ENCODE measurements at regions not wholly inside any gene's neighbourhood (a gene's known extent, or its start where the extent isn't known, plus 50 kb on each side); places are given as distances from the start of the nearest gene placed in this dataset.

DNA sequence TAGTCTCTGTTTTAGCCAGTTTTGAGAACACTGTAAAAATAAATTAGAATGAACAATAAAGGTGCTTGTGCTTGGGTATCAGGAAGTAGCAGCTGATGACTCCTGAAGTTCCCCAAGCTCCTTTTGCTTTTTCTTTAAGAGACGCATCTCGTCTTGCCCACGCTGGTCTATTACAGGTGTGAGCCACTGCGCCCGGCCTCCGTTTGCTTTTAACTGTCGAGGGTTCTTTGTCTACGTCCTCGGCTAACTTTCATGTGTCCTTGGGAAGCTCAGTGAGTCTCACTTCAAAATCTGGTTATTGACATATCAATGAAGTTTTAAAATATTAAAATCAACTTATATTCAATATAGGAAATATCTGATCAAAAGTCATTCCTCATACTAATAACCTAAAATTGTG, 246.5 kb downstream of the FBXO15 start:
- Histone ChIP-seq H3K9me3 (no peaks in the 10 kb centered on the region), H3K4me3 (no peak overlapping the region), H3K4me1 (ENCODE audit: low read depth) (no peaks in the 10 kb centered on the region), H3K36me3 (ENCODE audit: low read depth) (no peaks in the 10 kb centered on the region)
- intact Hi-C loops (cut with DNase I, micrococcal nuclease), result no loop called here
- TF ChIP-seq, protein P1, sequence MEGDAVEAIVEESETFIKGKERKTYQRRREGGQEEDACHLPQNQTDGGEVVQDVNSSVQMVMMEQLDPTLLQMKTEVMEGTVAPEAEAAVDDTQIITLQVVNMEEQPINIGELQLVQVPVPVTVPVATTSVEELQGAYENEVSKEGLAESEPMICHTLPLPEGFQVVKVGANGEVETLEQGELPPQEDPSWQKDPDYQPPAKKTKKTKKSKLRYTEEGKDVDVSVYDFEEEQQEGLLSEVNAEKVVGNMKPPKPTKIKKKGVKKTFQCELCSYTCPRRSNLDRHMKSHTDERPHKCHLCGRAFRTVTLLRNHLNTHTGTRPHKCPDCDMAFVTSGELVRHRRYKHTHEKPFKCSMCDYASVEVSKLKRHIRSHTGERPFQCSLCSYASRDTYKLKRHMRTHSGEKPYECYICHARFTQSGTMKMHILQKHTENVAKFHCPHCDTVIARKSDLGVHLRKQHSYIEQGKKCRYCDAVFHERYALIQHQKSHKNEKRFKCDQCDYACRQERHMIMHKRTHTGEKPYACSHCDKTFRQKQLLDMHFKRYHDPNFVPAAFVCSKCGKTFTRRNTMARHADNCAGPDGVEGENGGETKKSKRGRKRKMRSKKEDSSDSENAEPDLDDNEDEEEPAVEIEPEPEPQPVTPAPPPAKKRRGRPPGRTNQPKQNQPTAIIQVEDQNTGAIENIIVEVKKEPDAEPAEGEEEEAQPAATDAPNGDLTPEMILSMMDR (IDR thresholded peaks at IDR 0.05), result no peak
- ATAC-seq (no peak), DNase-seq (no peak)

DNA sequence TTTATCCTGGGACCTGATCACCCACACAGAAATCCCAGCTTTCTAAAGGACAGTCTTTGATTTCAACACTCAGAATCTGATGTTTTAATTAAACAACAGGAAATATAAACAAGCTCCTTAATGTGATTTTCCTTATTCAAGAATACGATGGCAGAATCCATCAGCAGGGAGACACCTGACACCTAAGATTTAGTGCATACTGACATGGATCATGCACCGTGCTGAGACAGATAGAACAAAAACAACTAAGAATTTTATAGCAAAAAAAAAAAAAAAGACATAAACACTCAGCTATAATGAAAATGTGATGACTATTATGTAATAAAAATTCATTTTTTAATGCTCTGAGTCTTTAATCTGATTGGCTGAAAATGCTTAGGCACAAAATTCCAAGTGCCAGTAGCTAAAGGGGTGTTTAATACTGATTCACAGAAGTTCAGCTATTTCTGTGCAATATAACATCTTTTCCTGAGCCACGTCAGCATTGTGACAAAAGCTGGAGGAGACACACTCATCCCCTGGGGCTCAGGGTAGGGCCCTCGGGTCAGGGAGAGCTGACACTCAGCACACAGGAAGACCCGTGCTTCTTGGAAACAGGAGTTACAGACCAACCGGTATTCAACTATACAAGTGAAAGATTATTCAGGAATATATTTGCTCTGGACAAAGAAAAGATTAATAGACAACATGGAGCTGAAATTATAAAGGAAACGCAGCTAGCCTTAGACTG, 247.4 kb downstream of the FBXO15 start:
- Histone ChIP-seq H3K36me3 (ENCODE audit: low read depth) (no peaks in the 10 kb centered on the region), H3K4me3 (no peak overlapping the region), H3K9me3 (no peaks in the 10 kb centered on the region), H3K4me1 (ENCODE audit: low read depth) (no peaks in the 10 kb centered on the region)
- ATAC-seq (no peak), DNase-seq (no peak)
- TF ChIP-seq, protein P1 (IDR thresholded peaks at IDR 0.05), result no peak
- intact Hi-C loops (cut with DNase I, micrococcal nuclease), result no loop called here

DNA sequence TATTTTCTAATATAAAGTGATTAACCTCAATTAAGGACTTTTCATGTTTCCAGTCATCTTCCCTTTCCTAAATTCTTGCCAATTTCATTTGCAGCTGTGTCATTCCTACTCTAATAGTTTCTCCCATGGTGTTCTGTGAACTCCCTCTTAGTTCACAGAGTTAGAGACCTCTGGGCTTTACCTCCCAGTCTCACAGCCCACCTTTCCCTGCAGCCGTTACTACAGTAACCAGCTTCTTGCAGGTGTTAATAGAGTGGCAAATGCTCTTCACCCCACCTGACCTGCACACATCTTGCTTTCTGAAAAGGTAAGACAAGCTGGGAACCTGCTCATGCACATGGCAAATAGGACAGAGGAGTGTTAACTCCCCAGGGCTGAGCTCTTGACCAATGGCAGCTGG, 250.1 kb downstream of the FBXO15 start:
- no peaks in the 10 kb centered on the region for H3K4me1 ChIP-seq (ENCODE audit: low read depth)
- no peak for DNase-seq
- ATAC-seq, result no peak
- TF ChIP-seq, protein P1 (IDR thresholded peaks at IDR 0.05), result no peak
- no peaks in the 10 kb centered on the region for H3K9me3 ChIP-seq
- H3K4me3 ChIP-seq, result no peak overlapping the region
- intact Hi-C loops (cut with DNase I, micrococcal nuclease), result no loop called here
- H3K36me3 ChIP-seq (ENCODE audit: low read depth), result no peaks in the 10 kb centered on the region

DNA sequence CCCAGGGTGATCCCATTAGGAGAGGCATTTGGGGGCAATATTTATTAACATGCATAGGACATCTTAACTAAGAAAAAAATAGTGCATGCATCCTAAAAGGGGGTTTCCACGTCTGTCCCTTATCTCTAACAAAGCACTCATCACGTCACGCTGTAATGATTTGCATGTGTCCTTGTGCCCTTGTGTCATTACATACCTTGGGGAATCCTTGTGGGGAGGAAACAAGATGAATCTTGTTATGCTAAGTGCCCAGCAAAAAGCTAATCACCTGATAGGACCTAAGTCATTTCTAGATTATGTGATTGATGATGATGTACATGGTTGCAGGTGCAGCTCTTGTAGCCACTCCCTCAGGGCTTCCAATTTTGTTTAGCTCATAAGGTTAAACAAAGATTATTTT, 250.9 kb downstream of the FBXO15 start:
- intact Hi-C loops (cut with DNase I, micrococcal nuclease), result no loop called here
- no peak overlapping the region for H3K4me3 ChIP-seq
- no peaks in the 10 kb centered on the region for H3K4me1 ChIP-seq (ENCODE audit: low read depth)
- ATAC-seq (no peak), DNase-seq (no peak)
- TF ChIP-seq, protein P1 (IDR thresholded peaks at IDR 0.05), result no peak
- no peaks in the 10 kb centered on the region for H3K9me3 ChIP-seq
- H3K36me3 ChIP-seq (ENCODE audit: low read depth), result no peaks in the 10 kb centered on the region

DNA sequence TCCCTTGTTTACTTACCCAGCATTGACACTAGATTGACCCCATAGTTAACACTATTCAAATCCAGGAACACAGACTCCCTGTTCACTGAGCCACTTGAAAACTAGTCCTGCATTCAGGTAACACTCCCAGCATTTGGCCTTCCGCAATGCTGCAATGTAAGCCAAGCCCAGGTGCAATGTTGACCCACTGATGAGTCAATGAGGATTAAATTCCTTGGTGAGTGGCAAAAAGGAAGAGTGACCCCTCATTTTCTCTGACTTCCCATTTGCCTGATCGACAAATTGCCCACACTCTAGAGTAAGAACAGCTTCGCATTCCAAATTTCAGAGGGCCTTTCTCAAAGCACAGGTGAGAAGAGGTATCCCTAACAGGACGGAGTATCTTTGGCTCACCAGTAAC, 251.9 kb downstream of the FBXO15 start:
- DNase-seq, result no peak
- Histone ChIP-seq H3K4me3 (no peak overlapping the region), H3K9me3 (no peaks in the 10 kb centered on the region), H3K4me1 (ENCODE audit: low read depth) (no peaks in the 10 kb centered on the region), H3K36me3 (ENCODE audit: low read depth) (no peaks in the 10 kb centered on the region)
- no peak for ATAC-seq
- TF ChIP-seq, protein P1 (IDR thresholded peaks at IDR 0.05), result no peak
- intact Hi-C loops (cut with DNase I, micrococcal nuclease), result no loop called here

DNA sequence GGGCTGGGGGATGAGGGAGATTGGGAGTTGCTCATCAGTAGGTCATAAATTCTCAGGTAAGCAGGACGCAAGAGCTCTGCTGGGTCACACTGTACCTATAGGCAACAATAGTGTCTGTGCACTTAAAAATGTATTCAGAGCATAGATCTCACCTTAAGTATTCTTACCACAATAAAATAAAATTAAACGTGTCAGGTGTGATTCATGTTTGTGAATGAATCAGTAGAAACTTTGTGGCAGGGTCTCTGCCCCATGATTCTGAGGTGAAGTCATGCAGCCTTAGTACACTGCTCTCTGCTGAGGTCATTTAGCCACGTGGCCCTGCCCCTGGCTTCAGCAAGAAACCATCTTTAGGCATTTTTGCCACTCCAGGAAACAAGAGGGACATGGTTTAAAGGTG, 253.8 kb downstream of the FBXO15 start:
- no peak for DNase-seq
- intact Hi-C loops (cut with DNase I, micrococcal nuclease), result no loop called here
- ATAC-seq, result no peak
- TF ChIP-seq, protein P1 (IDR thresholded peaks at IDR 0.05), result no peak
- no peaks in the 10 kb centered on the region for H3K36me3 ChIP-seq (ENCODE audit: low read depth)
- no peaks in the 10 kb centered on the region for H3K4me1 ChIP-seq (ENCODE audit: low read depth)
- no peaks in the 10 kb centered on the region for H3K9me3 ChIP-seq
- no peak overlapping the region for H3K4me3 ChIP-seq
